ENCODE measurements at regions not wholly inside any gene's neighbourhood (a gene's known extent, or its start where the extent isn't known, plus 50 kb on each side); places are given as distances from the start of the nearest gene placed in this dataset.

DNA sequence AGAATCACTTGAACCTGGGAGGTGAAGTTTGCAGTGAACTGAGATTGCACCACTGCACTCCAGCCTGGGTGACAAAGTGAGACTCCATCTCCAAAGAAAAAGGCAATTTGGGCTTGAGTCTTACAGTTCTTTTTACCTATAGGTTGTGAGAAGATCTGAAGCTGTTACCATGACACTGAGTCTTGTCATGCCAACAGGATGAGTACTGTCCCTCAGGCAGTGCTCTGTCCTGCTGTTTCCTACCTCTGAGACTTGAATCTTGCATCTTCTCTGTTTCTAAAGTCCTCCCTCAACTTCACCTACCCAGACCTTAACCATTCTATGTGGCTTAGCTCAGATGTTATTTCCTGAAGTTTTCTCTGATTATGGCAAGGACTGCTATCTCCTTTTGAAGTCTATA is 400.8 kb upstream of the PRICKLE1 start:
- Mint-ChIP-seq H3K36me3 (no peaks in the 10 kb centered on the region), H3K27me3 (ENCODE audit: insufficient read depth, low read depth) (no peaks in the 10 kb centered on the region)

DNA sequence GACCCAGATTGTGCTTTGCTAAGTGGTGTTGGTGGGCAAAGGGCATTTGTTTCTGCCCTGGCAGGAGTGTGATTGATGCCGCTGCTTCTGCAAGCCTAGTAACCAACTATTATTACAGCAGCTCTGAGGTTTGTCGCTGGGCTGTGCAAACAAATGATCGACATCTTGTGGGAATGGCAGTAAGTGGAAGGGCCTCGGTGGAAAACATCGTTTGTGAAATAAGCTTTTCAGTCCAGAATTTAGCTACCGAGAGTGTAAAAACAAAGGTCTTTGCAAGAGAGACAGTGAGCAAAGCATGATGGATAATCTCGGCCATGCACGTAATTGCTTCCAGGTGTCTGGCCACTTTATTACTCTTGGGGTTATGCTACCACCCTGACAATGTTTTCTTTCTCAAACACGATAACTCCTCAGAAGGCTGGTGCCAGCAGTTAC is 397.7 kb upstream of the PRICKLE1 start:
- Histone ChIP-seq H3K27ac (peak overlapping the region; percentile 68), H3K36me3 (no peaks in the 10 kb centered on the region), H3K4me2 (peak overlapping the region; percentile 52), H4K20me1 (ENCODE audit: low read depth) (no peaks in the 10 kb centered on the region), H3K79me2 (ENCODE audit: low read depth) (no peaks in the 10 kb centered on the region), H3K4me3 (no peak overlapping the region), H3F3A (ENCODE audit: low read depth) (peaks cover 28% of the 10 kb centered on the region), H3K27me3 (no peaks in the 10 kb centered on the region), H3K9me3 (ENCODE audit: low read depth) (no peaks in the 10 kb centered on the region), H3K4me1 (peaks cover 31% of the 10 kb centered on the region), H3K9ac (no peak overlapping the region), H2AFZ (replicated peaks) (peak overlapping the region; percentile 81)
- Mint-ChIP-seq H3K27me3 (ENCODE audit: insufficient read depth, low read depth) (no peaks in the 10 kb centered on the region), H3K4me1 (peaks cover 13% of the 10 kb centered on the region), H3K27ac (no peak overlapping the region), H3K9me3 (no peaks in the 10 kb centered on the region), H3K4me3 (no peak overlapping the region), H3K36me3 (no peaks in the 10 kb centered on the region)
- TF ChIP-seq, protein P1, sequence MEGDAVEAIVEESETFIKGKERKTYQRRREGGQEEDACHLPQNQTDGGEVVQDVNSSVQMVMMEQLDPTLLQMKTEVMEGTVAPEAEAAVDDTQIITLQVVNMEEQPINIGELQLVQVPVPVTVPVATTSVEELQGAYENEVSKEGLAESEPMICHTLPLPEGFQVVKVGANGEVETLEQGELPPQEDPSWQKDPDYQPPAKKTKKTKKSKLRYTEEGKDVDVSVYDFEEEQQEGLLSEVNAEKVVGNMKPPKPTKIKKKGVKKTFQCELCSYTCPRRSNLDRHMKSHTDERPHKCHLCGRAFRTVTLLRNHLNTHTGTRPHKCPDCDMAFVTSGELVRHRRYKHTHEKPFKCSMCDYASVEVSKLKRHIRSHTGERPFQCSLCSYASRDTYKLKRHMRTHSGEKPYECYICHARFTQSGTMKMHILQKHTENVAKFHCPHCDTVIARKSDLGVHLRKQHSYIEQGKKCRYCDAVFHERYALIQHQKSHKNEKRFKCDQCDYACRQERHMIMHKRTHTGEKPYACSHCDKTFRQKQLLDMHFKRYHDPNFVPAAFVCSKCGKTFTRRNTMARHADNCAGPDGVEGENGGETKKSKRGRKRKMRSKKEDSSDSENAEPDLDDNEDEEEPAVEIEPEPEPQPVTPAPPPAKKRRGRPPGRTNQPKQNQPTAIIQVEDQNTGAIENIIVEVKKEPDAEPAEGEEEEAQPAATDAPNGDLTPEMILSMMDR (IDR thresholded peaks at IDR 0.05) = no peak
- TF ChIP-seq EZH2 (IDR thresholded peaks at IDR 0.05) = no peak
- no peak for TF ChIP-seq EZH2phosphoT487 (IDR thresholded peaks at IDR 0.05)
- DNase-seq (ENCODE audit: low spot score) = no peak

More for the DNA sequence above, 400.8 kb upstream of the PRICKLE1 start:
- H2AFZ ChIP-seq (replicated peaks) = no peak overlapping the region
- Mint-ChIP-seq H3K4me1 (peaks cover 11% of the 10 kb centered on the region), H3K9me3 (no peaks in the 10 kb centered on the region), H3K4me3 (no peak overlapping the region), H3K27ac (no peak overlapping the region)
- peaks cover 29% of the 10 kb centered on the region for H3K4me1 ChIP-seq
- no peaks in the 10 kb centered on the region for H3K9me3 ChIP-seq (ENCODE audit: low read depth)
- no peak overlapping the region for H3K27ac ChIP-seq
- DNase-seq (ENCODE audit: low spot score) = no peak
- no peaks in the 10 kb centered on the region for H3K79me2 ChIP-seq (ENCODE audit: low read depth)
- no peaks in the 10 kb centered on the region for H3K36me3 ChIP-seq
- no peak overlapping the region for H3K4me2 ChIP-seq
- H3K4me3 ChIP-seq = no peak overlapping the region
- peaks cover 22% of the 10 kb centered on the region for H3F3A ChIP-seq (ENCODE audit: low read depth)
- no peaks in the 10 kb centered on the region for H4K20me1 ChIP-seq (ENCODE audit: low read depth)
- H3K9ac ChIP-seq = no peak overlapping the region
- H3K27me3 ChIP-seq = no peaks in the 10 kb centered on the region
- TF ChIP-seq, protein P1 (IDR thresholded peaks at IDR 0.05) = no peak
- TF ChIP-seq EZH2phosphoT487 (IDR thresholded peaks at IDR 0.05) (no peak), EZH2 (IDR thresholded peaks at IDR 0.05) (no peak)

DNA sequence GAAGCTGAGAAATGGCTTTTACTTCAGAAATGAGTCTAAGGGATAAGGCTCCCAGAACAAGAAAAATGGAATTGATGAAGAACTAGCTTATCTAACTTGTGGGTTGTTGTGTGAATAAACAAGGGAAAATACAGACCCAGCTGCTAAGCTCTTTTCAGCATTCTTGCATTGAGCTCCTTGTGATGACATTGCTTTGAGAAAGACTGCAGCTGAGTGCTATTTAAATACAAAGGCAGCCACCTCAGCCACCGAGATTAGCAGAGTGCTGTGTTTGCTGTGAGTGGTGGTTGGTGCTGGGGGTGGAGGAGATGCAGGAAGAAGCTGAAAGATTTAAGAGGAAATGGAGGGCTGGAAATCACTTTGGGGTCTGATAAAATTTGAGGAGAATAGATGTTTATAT is 396.0 kb upstream of the PRICKLE1 start:
- no peaks in the 10 kb centered on the region for H3K27me3 ChIP-seq
- H3K27me3 Mint-ChIP-seq (ENCODE audit: insufficient read depth, low read depth) = no peaks in the 10 kb centered on the region
- H3F3A ChIP-seq (ENCODE audit: low read depth) = peaks cover 28% of the 10 kb centered on the region
- H3K4me1 ChIP-seq = peaks cover 31% of the 10 kb centered on the region
- no peak overlapping the region for H2AFZ ChIP-seq (replicated peaks)
- no peaks in the 10 kb centered on the region for H3K36me3 ChIP-seq
- no peaks in the 10 kb centered on the region for H3K36me3 Mint-ChIP-seq
- H3K27ac ChIP-seq = peak overlapping the region; percentile 49
- peaks cover 13% of the 10 kb centered on the region for H3K4me1 Mint-ChIP-seq
- H3K4me3 Mint-ChIP-seq = no peak overlapping the region
- H3K4me2 ChIP-seq = peak overlapping the region; percentile 52
- H3K9me3 ChIP-seq (ENCODE audit: low read depth) = no peaks in the 10 kb centered on the region
- no peak overlapping the region for H3K4me3 ChIP-seq
- H3K9ac ChIP-seq = no peak overlapping the region
- H4K20me1 ChIP-seq (ENCODE audit: low read depth) = no peaks in the 10 kb centered on the region
- H3K9me3 Mint-ChIP-seq = no peaks in the 10 kb centered on the region
- TF ChIP-seq EZH2 (IDR thresholded peaks at IDR 0.05) (no peak), EZH2phosphoT487 (IDR thresholded peaks at IDR 0.05) (no peak)
- TF ChIP-seq, protein P1 (IDR thresholded peaks at IDR 0.05) = no peak
- peak; percentile 82 for DNase-seq (ENCODE audit: low spot score)
- H3K27ac Mint-ChIP-seq = peak overlapping the region; percentile 8
- no peaks in the 10 kb centered on the region for H3K79me2 ChIP-seq (ENCODE audit: low read depth)
